Fibroblast of lung (primary cell): ENCODE measurements at regions not wholly inside any gene's neighbourhood (a gene's known extent, or its start where the extent isn't known, plus 50 kb on each side); places are given as distances from the start of the nearest gene placed in this dataset.

Experiments used
- DNase-seq, 2 donors: peaks; one replicate each; pipeline versions ENCODE4 v3.0.0 to v3.0.0-alpha.2; 2010; ENCODE audit warnings: low read depth in 2 of 2
- H2AFZ ChIP-seq: 2 replicates; pipeline ENCODE4 v1.5.1; 2012; ENCODE audit warnings: low read length, control low read depth, inconsistent platforms
- H3K27ac ChIP-seq: 2 replicates; pipeline ENCODE4 v1.5.1; 2011; ENCODE audit warnings: low read length, control low read depth; ENCODE audit not compliant: insufficient read depth
- H3K27me3 ChIP-seq: 2 replicates; pipeline ENCODE4 v1.5.1; 2011; ENCODE audit warnings: mild to moderate bottlenecking, low read length; ENCODE audit not compliant: control insufficient read depth, insufficient read depth
- H3K36me3 ChIP-seq: 2 replicates; pipeline ENCODE4 v1.5.1; 2011; ENCODE audit warnings: low read length; ENCODE audit not compliant: control insufficient read depth, insufficient read depth
- H3K4me1 ChIP-seq: 2 replicates; pipeline ENCODE4 v1.5.1; 2011; ENCODE audit warnings: low read length; ENCODE audit not compliant: control insufficient read depth, insufficient read depth; ENCODE audit errors: extremely low read depth
- H3K4me2 ChIP-seq: 2 replicates; pipeline ENCODE4 v1.5.1; 2011; ENCODE audit warnings: low read length, control low read depth; ENCODE audit not compliant: insufficient read depth; ENCODE audit errors: extremely low read depth
- H3K4me3 ChIP-seq, 4 experiments: fragments of 200-600 bp in 1 of 4; sonication (generic) in 1 of 4; replicated peaks in 1 of 4; 2 replicates each; pipeline ENCODE4 v1.5.1; 2011 to 2016; ENCODE audit warnings: low read length in 4 of 4, low read depth in 3 of 4, mild to moderate bottlenecking in 3 of 4, control low read depth in 2 of 4, inconsistent platforms in 1 of 4, mixed read lengths in 1 of 4; ENCODE audit not compliant: insufficient read depth in 1 of 4; ENCODE audit errors: control extremely low read depth in 1 of 4
- H3K79me2 ChIP-seq: 2 replicates; pipeline ENCODE4 v1.5.1; 2012; ENCODE audit warnings: mild to moderate bottlenecking, low read length, inconsistent platforms; ENCODE audit not compliant: control insufficient read depth, insufficient read depth
- H3K9ac ChIP-seq: 2 replicates; pipeline ENCODE4 v1.5.1; 2011; ENCODE audit warnings: mild to moderate bottlenecking, low read length, control low read depth; ENCODE audit not compliant: insufficient read depth
- H3K9me3 ChIP-seq: 2 replicates; pipeline ENCODE4 v1.5.1; 2012; ENCODE audit warnings: low read depth, low read length; ENCODE audit not compliant: control insufficient read depth, insufficient read depth
- H4K20me1 ChIP-seq: 2 replicates; pipeline ENCODE4 v1.5.1; 2011; ENCODE audit warnings: low read length; ENCODE audit not compliant: control insufficient read depth, insufficient read depth; ENCODE audit errors: extremely low read depth
- CTCF ChIP-seq, 2 donors: IDR thresholded peaks in 1 of 2; conservative IDR thresholded peaks in 1 of 2; 1 replicate in 1 of 2; 2 replicates in 1 of 2; pipeline ENCODE4 v1.5.1; 2011 to 2012; ENCODE audit warnings: low read length in 2 of 2, control low read depth in 1 of 2, inconsistent platforms in 1 of 2, low read depth in 1 of 2, mild to moderate bottlenecking in 1 of 2
- EZH2 ChIP-seq: IDR thresholded peaks from 2 replicates; pipeline ENCODE4 v1.5.1; 2012; ENCODE audit warnings: low read length, control low read depth, mild to moderate bottlenecking; ENCODE audit errors: missing control alignments

- Histone ChIP-seq H4K20me1 (no peaks in the 10 kb centered on the region), H3K4me3 (no peak overlapping the region), H3K9ac (no peak overlapping the region), H3K9me3 (no peaks in the 10 kb centered on the region), H3K79me2 (no peaks in the 10 kb centered on the region), H3K36me3 (no peaks in the 10 kb centered on the region), H3K4me2 (no peak overlapping the region), H3K4me1 (peaks cover 3% of the 10 kb centered on the region), H2AFZ (no peak overlapping the region), H3K27me3 (no peaks in the 10 kb centered on the region), H3K27ac (no peak overlapping the region)
- TF ChIP-seq CTCF (conservative IDR thresholded peaks at IDR 0.05 in 1 of 2, IDR thresholded peaks at IDR 0.05 in 1 of 2; ENCODE audit: low read depth in 1 of 2, low read length in 2 of 2) (no peak), EZH2 (no peak)
- peak in 1 of 2 donors; percentile 7 for DNase-seq
Observed at GRCh38 chr5:110968246-110969005, 103.1 kb upstream of the TSLP start.

- no peaks in the 10 kb centered on the region for H3K36me3 ChIP-seq
- no peaks in the 10 kb centered on the region for H3K79me2 ChIP-seq
- H3K9ac ChIP-seq = no peak overlapping the region
- H3K27ac ChIP-seq = no peak overlapping the region
- H3K4me1 ChIP-seq = peaks cover 3% of the 10 kb centered on the region
- no peaks in the 10 kb centered on the region for H4K20me1 ChIP-seq
- no peak overlapping the region for H3K4me2 ChIP-seq
- DNase-seq = no peak
- TF ChIP-seq EZH2 (no peak), CTCF (conservative IDR thresholded peaks at IDR 0.05 in 1 of 2, IDR thresholded peaks at IDR 0.05 in 1 of 2; ENCODE audit: low read depth in 1 of 2, low read length in 2 of 2) (no peak)
- H3K4me3 ChIP-seq = no peak overlapping the region
- H2AFZ ChIP-seq = no peak overlapping the region
- no peaks in the 10 kb centered on the region for H3K9me3 ChIP-seq
- no peaks in the 10 kb centered on the region for H3K27me3 ChIP-seq
Observed at GRCh38 chr5:110969502-110969901, 102.0 kb upstream of the TSLP start.

- Histone ChIP-seq H2AFZ (no peak overlapping the region), H3K4me1 (peaks cover 3% of the 10 kb centered on the region), H4K20me1 (no peaks in the 10 kb centered on the region), H3K36me3 (no peaks in the 10 kb centered on the region), H3K4me2 (no peak overlapping the region), H3K27ac (no peak overlapping the region), H3K27me3 (no peaks in the 10 kb centered on the region), H3K9ac (no peak overlapping the region), H3K79me2 (no peaks in the 10 kb centered on the region), H3K9me3 (no peaks in the 10 kb centered on the region), H3K4me3 (no peak overlapping the region)
- TF ChIP-seq EZH2 = no peak
- no peak for TF ChIP-seq CTCF (conservative IDR thresholded peaks at IDR 0.05 in 1 of 2, IDR thresholded peaks at IDR 0.05 in 1 of 2; ENCODE audit: low read depth in 1 of 2, low read length in 2 of 2)
- no peak for DNase-seq
Observed at GRCh38 chr5:110973510-110973909, 98.0 kb upstream of the TSLP start.
